PC-9 (cell line): ENCODE measurements at regions not wholly inside any gene's neighbourhood (a gene's known extent, or its start where the extent isn't known, plus 50 kb on each side); places are given as distances from the start of the nearest gene placed in this dataset.

Experiments used
- EZH2 ChIP-seq: fragments of 200-600 bp; sonication (generic); IDR thresholded peaks from 2 replicates; pipeline ENCODE4 v1.8.0; 2017; ENCODE audit warnings: antibody characterized with exemption, low read depth
- TF ChIP-seq, protein P1 (sequence below): fragments of 200-600 bp; sonication (generic); conservative IDR thresholded peaks from 2 replicates; pipeline ENCODE4 v1.6.1; 2017; ENCODE audit warnings: mixed run types, antibody characterized with exemption, mild to moderate bottlenecking, moderate library complexity

DNA sequence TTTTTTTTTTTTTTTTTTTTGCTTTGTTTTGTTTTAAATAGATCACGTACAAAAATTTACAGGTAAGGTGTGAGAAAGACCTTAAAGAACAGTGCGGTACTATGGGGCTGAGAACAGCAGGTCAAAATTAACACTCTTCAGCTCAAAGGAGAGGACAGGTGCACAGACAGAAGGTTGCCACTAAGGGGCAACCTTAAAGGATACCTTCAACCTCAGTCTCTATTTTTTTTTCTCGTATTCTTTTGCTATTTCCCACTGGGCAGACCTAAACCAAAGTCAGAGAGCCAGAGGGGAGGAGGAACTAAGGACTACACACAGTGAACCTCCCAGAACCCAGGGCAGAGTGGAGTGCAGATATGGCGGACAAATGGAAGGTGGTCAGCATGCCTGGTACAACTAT lies 1984.3 kb upstream of the IGFBP7 start:
- TF ChIP-seq, protein P1, sequence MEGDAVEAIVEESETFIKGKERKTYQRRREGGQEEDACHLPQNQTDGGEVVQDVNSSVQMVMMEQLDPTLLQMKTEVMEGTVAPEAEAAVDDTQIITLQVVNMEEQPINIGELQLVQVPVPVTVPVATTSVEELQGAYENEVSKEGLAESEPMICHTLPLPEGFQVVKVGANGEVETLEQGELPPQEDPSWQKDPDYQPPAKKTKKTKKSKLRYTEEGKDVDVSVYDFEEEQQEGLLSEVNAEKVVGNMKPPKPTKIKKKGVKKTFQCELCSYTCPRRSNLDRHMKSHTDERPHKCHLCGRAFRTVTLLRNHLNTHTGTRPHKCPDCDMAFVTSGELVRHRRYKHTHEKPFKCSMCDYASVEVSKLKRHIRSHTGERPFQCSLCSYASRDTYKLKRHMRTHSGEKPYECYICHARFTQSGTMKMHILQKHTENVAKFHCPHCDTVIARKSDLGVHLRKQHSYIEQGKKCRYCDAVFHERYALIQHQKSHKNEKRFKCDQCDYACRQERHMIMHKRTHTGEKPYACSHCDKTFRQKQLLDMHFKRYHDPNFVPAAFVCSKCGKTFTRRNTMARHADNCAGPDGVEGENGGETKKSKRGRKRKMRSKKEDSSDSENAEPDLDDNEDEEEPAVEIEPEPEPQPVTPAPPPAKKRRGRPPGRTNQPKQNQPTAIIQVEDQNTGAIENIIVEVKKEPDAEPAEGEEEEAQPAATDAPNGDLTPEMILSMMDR, result no peak
- TF ChIP-seq EZH2, result no peak
